Neural cell (in vitro differentiated cells): ENCODE measurements at regions not wholly inside any gene's neighbourhood (a gene's known extent, or its start where the extent isn't known, plus 50 kb on each side); places are given as distances from the start of the nearest gene placed in this dataset.

ENCODE experiments used
- H2AFZ ChIP-seq: fragments of 200-600, 300-800 bp; sonication (generic), shearing (Covaris generic); 2 replicates; pipeline ENCODE4 v1.6.0; 2014; ENCODE audit warnings: low read depth, mild to moderate bottlenecking, antibody characterized with exemption, low read length, moderate library complexity
- H3F3A ChIP-seq: fragments of 200-600 bp; shearing (Covaris generic); 2 replicates; pipeline ENCODE4 v1.6.1; 2016; ENCODE audit warnings: mild to moderate bottlenecking, moderate library complexity, mixed read lengths, antibody characterized with exemption, low read length; ENCODE audit not compliant: insufficient read depth, poor library complexity, severe bottlenecking
- H3K27ac ChIP-seq: fragments of 200-600, 300-800 bp; sonication (generic), shearing (Covaris generic); 2 replicates; pipeline ENCODE4 v1.5.1; 2014; ENCODE audit warnings: mild to moderate bottlenecking, low read length, moderate library complexity
- H3K27me3 ChIP-seq: fragments of 300-800, 200-600 bp; sonication (generic), shearing (Covaris generic); 2 replicates; pipeline ENCODE4 v1.6.0; 2014; ENCODE audit warnings: mild to moderate bottlenecking, low read depth, low read length, moderate library complexity; ENCODE audit not compliant: insufficient read depth
- H3K36me3 ChIP-seq: fragments of 300-800, 200-600 bp; sonication (generic), shearing (Covaris generic); 2 replicates; pipeline ENCODE4 v1.5.1; 2014; ENCODE audit warnings: mild to moderate bottlenecking, antibody characterized with exemption, low read length, moderate library complexity; ENCODE audit not compliant: insufficient read depth
- H3K4me2 ChIP-seq: fragments of 300-800, 200-600 bp; sonication (generic), shearing (Covaris generic); 2 replicates; pipeline ENCODE4 v1.6.0; 2014; ENCODE audit warnings: mild to moderate bottlenecking, low read length
- H3K4me3 ChIP-seq: fragments of 300-800, 200-600 bp; sonication (generic), shearing (Covaris generic); 2 replicates; pipeline ENCODE4 v1.5.1; 2014; ENCODE audit warnings: mild to moderate bottlenecking, low read length, moderate library complexity
- H3K79me2 ChIP-seq: fragments of 200-600 bp; shearing (Covaris generic); replicated peaks from 2 replicates; pipeline ENCODE4 v1.6.0; 2014; ENCODE audit warnings: mild to moderate bottlenecking, low read length, moderate library complexity; ENCODE audit not compliant: insufficient read depth
- H3K9ac ChIP-seq: fragments of 300-800, 200-600 bp; sonication (generic), shearing (Covaris generic); 2 replicates; pipeline ENCODE4 v1.6.1; 2016; ENCODE audit warnings: mild to moderate bottlenecking, low read length, mixed read lengths
- H3K9me2 ChIP-seq: fragments of 200-600 bp; shearing (Covaris generic); 2 replicates; pipeline ENCODE4 v1.6.1; 2016; ENCODE audit warnings: mild to moderate bottlenecking, low read length, mixed read lengths; ENCODE audit not compliant: insufficient read depth
- H3K9me3 ChIP-seq: fragments of 200-600, 300-800 bp; sonication (generic), shearing (Covaris generic); 2 replicates; pipeline ENCODE4 v1.6.1; 2016; ENCODE audit warnings: mild to moderate bottlenecking, mixed run types, low read length, moderate library complexity, mixed read lengths
- H4K20me1 ChIP-seq: fragments of 200-600 bp; shearing (Covaris generic); 2 replicates; pipeline ENCODE4 v1.6.1; 2016; ENCODE audit warnings: mild to moderate bottlenecking, mixed run types; ENCODE audit not compliant: insufficient read depth
- CTCF ChIP-seq: fragments of 450-650 bp; IDR thresholded peaks from 2 replicates; pipeline ENCODE4 v1.5.1; 2014; ENCODE audit warnings: antibody characterized with exemption, mild to moderate bottlenecking, moderate library complexity; ENCODE audit not compliant: poor library complexity, severe bottlenecking
- EP300 ChIP-seq: fragments of 450-650 bp; conservative IDR thresholded peaks from 2 replicates; pipeline ENCODE4 v1.6.1; 2014; ENCODE audit warnings: antibody characterized with exemption, mild to moderate bottlenecking, moderate library complexity; ENCODE audit not compliant: poor library complexity, severe bottlenecking
- EZH2 ChIP-seq: fragments of 200-600, 300-800 bp; shearing (Covaris generic), sonication (generic); IDR thresholded peaks from 2 replicates; pipeline ENCODE4 v1.6.1; 2014; ENCODE audit warnings: antibody characterized with exemption, low read length, borderline replicate concordance, mild to moderate bottlenecking; ENCODE audit not compliant: insufficient read depth, poor library complexity, severe bottlenecking
- MXI1 ChIP-seq: fragments of 450-650 bp; conservative IDR thresholded peaks from 2 replicates; pipeline ENCODE4 v1.6.1; 2014; ENCODE audit warnings: antibody characterized with exemption, mild to moderate bottlenecking; ENCODE audit not compliant: poor library complexity, severe bottlenecking
- POLR2AphosphoS5 ChIP-seq: IDR thresholded peaks from 2 replicates; pipeline ENCODE4 v1.6.1; 2012
- RAD21 ChIP-seq: fragments of 450-650 bp; conservative IDR thresholded peaks from 2 replicates; pipeline ENCODE4 v1.6.1; 2014; ENCODE audit warnings: antibody characterized with exemption, mild to moderate bottlenecking, moderate library complexity
- REST ChIP-seq: IDR thresholded peaks from 2 replicates; pipeline ENCODE4 v1.6.1; 2012; ENCODE audit warnings: borderline replicate concordance
- SMC3 ChIP-seq: fragments of 450-650 bp; conservative IDR thresholded peaks from 2 replicates; pipeline ENCODE4 v1.6.1; 2014; ENCODE audit warnings: antibody characterized with exemption, mild to moderate bottlenecking, moderate library complexity; ENCODE audit not compliant: poor library complexity
- TAF1 ChIP-seq: IDR thresholded peaks from 2 replicates; pipeline ENCODE4 v1.6.1; 2012; ENCODE audit warnings: low read depth

DNA sequence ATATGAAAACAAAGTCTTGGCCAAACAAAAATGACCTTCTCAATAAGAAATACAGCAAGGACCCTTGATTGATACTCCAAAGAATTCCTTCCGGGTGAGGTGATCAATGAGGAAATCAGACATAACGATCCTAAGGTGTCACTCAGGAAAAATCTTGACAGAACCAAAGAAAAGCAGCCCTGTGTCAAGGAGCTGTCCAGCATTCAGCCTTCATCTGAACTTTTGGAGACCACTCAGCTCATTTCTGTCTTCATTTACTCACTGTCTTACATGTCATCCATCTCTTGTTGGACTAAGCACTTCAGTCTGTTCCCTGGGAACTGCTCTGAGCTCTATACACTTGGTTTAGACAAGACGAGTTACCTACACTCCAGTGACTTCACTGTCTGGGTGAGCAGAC lies 179.9 kb downstream of the GRIN2B start:
- H3K9ac ChIP-seq = no peak overlapping the region
- no peak for TF ChIP-seq RAD21
- TF ChIP-seq CTCF = no peak
- no peak for TF ChIP-seq REST
- no peak for TF ChIP-seq SMC3
- no peak for TF ChIP-seq TAF1
- no peak for TF ChIP-seq MXI1
- TF ChIP-seq EP300 = no peak
- TF ChIP-seq EZH2 = no peak
- no peak for TF ChIP-seq POLR2AphosphoS5
- H3F3A ChIP-seq = peaks cover 6% of the 10 kb centered on the region
- no peak overlapping the region for H2AFZ ChIP-seq
- no peaks in the 10 kb centered on the region for H3K36me3 ChIP-seq
- no peaks in the 10 kb centered on the region for H3K27me3 ChIP-seq
- no peaks in the 10 kb centered on the region for H3K9me3 ChIP-seq
- no peak overlapping the region for H3K27ac ChIP-seq
- H3K4me3 ChIP-seq = no peak overlapping the region
- H3K4me2 ChIP-seq = no peak overlapping the region
- H4K20me1 ChIP-seq = no peaks in the 10 kb centered on the region
- no peaks in the 10 kb centered on the region for H3K79me2 ChIP-seq
- H3K9me2 ChIP-seq = no peaks in the 10 kb centered on the region

- Histone ChIP-seq H3F3A (peaks cover 6% of the 10 kb centered on the region), H3K9ac (no peak overlapping the region), H3K9me2 (no peaks in the 10 kb centered on the region), H3K9me3 (no peaks in the 10 kb centered on the region), H3K27ac (peak overlapping the region; percentile 6), H3K4me2 (no peak overlapping the region), H2AFZ (no peak overlapping the region), H3K27me3 (no peaks in the 10 kb centered on the region), H4K20me1 (no peaks in the 10 kb centered on the region), H3K4me3 (peak overlapping the region; percentile 7), H3K79me2 (no peaks in the 10 kb centered on the region), H3K36me3 (no peaks in the 10 kb centered on the region)
- TF ChIP-seq EZH2 (no peak), REST (no peak), MXI1 (no peak), CTCF (no peak), TAF1 (no peak), POLR2AphosphoS5 (no peak), EP300 (no peak), RAD21 (no peak), SMC3 (no peak)
Measured at GRCh38 chr12:13799574-13799973, 181.8 kb downstream of the GRIN2B start.
